ENCODE measurements at regions not wholly inside any gene's neighbourhood (a gene's known extent, or its start where the extent isn't known, plus 50 kb on each side); places are given as distances from the start of the nearest gene placed in this dataset.

DNA sequence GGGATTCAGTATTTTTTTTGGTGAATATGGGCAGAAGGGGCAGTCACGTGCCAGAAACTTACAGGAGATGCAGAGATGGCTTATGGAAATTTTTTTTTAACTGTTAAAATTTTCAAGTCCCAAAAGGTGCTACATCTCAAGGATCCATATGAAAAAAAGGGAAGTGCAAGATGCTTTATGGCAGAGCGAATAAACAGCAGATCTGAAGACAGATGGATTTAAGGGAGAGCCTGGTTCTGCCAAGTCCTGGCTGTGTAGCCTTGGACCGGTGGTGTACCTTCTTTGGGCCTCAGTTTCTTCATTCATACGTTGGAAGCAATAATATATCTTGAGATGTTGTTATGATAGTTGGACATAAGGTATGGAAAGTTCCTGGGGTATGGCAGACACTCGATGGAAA is 91.5 kb upstream of the ARRDC4 start:
- intact Hi-C loops (cut with DNase I; ENCODE audit: low total_unique reads): no loop called here
- H3K27me3 ChIP-seq: peaks cover 0 to 5% of the 10 kb centered on the region in 2 donors
- H3K4me1 ChIP-seq: no peaks in the 10 kb centered on the region
- H3K9me3 ChIP-seq: no peaks in the 10 kb centered on the region
- no peak overlapping the region for H3K4me3 ChIP-seq
- DNase-seq (ENCODE audit: low spot score in 2 of 2): no peak
- no peaks in the 10 kb centered on the region for H3K36me3 ChIP-seq
- TF ChIP-seq POLR2A (IDR thresholded peaks at IDR 0.05) (no peak), POLR2AphosphoS5 (IDR thresholded peaks at IDR 0.05) (no peak)
- TF ChIP-seq, protein P1, sequence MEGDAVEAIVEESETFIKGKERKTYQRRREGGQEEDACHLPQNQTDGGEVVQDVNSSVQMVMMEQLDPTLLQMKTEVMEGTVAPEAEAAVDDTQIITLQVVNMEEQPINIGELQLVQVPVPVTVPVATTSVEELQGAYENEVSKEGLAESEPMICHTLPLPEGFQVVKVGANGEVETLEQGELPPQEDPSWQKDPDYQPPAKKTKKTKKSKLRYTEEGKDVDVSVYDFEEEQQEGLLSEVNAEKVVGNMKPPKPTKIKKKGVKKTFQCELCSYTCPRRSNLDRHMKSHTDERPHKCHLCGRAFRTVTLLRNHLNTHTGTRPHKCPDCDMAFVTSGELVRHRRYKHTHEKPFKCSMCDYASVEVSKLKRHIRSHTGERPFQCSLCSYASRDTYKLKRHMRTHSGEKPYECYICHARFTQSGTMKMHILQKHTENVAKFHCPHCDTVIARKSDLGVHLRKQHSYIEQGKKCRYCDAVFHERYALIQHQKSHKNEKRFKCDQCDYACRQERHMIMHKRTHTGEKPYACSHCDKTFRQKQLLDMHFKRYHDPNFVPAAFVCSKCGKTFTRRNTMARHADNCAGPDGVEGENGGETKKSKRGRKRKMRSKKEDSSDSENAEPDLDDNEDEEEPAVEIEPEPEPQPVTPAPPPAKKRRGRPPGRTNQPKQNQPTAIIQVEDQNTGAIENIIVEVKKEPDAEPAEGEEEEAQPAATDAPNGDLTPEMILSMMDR (IDR thresholded peaks at IDR 0.05): no peak
- no peak overlapping the region for H3K27ac ChIP-seq

DNA sequence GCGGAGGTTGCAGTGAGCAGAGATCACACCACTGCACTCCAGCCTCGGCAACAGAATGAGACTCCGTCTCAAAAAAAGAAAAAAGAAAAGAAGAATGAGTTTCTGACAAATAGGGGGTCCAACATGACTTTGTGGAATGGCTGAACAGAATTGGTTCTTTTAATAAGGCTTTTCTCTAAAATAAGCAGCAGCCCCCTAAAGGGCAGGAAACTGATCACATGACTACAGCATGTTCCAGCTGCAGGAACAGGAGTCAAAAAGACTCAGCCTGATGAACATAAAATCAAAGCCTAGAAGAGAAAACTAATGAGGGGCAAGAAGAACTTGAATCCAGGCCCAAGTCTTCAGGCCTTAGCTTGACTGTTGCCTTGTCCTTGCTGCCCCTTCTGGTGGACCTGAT is 89.7 kb upstream of the ARRDC4 start:
- Histone ChIP-seq H3K9me3 (no peaks in the 10 kb centered on the region), H3K4me3 (no peak overlapping the region), H3K36me3 (no peaks in the 10 kb centered on the region), H3K27ac (no peak overlapping the region), H3K27me3 (no peaks in the 10 kb centered on the region), H3K4me1 (no peaks in the 10 kb centered on the region)
- TF ChIP-seq, protein P1 (IDR thresholded peaks at IDR 0.05): no peak
- TF ChIP-seq POLR2AphosphoS5 (IDR thresholded peaks at IDR 0.05) (no peak), POLR2A (IDR thresholded peaks at IDR 0.05) (no peak)
- no peak for DNase-seq (ENCODE audit: low spot score in 2 of 2)
- intact Hi-C loops (cut with DNase I; ENCODE audit: low total_unique reads): no loop called here

DNA sequence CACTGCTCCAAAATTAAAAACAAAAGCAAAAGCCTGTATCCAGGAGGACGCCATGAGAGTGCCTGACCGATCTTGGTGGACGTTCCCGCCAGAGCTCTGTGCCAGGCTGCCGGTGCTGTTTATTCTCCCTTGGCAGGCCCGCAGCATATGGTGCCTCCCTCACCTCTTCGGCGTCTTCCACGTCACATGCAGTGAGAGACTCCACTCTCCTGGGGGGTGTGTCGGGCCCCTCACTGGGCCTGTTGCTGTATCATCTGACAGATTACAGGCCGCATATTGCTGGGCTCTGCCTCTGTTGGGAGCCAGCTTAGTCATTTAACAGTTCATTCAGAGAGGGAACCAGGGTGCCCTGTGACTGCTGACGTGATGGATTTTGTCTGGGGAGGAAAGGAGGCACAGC is 86.4 kb upstream of the ARRDC4 start:
- Histone ChIP-seq H3K27ac (no peak overlapping the region), H3K4me3 (no peak overlapping the region), H3K4me1 (no peaks in the 10 kb centered on the region), H3K36me3 (no peaks in the 10 kb centered on the region), H3K27me3 (no peaks in the 10 kb centered on the region), H3K9me3 (no peaks in the 10 kb centered on the region)
- intact Hi-C loops (cut with DNase I; ENCODE audit: low total_unique reads): no loop called here
- TF ChIP-seq, protein P1 (IDR thresholded peaks at IDR 0.05): no peak
- TF ChIP-seq POLR2AphosphoS5 (IDR thresholded peaks at IDR 0.05) (no peak), POLR2A (IDR thresholded peaks at IDR 0.05) (no peak)
- DNase-seq (ENCODE audit: low spot score in 2 of 2): no peak

DNA sequence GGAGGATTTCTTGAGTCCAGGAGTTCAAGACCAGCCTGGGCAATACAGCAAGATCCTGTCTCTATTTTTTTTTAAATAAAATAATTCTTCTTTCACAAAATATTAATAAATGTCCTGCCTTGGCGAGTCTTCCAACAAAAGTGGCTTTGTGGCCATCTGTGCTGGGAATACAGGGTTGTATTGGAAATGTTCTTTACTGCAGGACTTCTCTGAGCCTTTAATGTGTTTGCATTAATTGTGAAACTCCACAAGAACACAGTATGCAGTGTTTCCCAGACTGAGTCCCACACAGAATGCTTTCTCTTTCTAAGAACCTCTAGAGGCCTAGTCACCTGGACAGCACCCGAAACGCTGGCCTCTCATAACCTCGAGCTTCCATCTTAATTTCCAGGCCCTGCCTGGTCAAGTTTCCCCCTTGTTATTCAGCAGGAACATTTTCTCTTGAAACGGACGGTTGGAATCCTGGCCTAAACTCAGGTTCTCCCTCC is 85.4 kb upstream of the ARRDC4 start:
- Histone ChIP-seq H3K36me3 (no peaks in the 10 kb centered on the region), H3K27ac (no peak overlapping the region), H3K4me1 (no peaks in the 10 kb centered on the region), H3K9me3 (no peaks in the 10 kb centered on the region), H3K27me3 (no peaks in the 10 kb centered on the region), H3K4me3 (no peak overlapping the region)
- TF ChIP-seq POLR2AphosphoS5 (IDR thresholded peaks at IDR 0.05): no peak
- TF ChIP-seq, protein P1 (IDR thresholded peaks at IDR 0.05): no peak
- TF ChIP-seq POLR2A (IDR thresholded peaks at IDR 0.05): no peak
- no peak for DNase-seq (ENCODE audit: low spot score in 2 of 2)
- intact Hi-C loops (cut with DNase I; ENCODE audit: low total_unique reads): no loop called here

DNA sequence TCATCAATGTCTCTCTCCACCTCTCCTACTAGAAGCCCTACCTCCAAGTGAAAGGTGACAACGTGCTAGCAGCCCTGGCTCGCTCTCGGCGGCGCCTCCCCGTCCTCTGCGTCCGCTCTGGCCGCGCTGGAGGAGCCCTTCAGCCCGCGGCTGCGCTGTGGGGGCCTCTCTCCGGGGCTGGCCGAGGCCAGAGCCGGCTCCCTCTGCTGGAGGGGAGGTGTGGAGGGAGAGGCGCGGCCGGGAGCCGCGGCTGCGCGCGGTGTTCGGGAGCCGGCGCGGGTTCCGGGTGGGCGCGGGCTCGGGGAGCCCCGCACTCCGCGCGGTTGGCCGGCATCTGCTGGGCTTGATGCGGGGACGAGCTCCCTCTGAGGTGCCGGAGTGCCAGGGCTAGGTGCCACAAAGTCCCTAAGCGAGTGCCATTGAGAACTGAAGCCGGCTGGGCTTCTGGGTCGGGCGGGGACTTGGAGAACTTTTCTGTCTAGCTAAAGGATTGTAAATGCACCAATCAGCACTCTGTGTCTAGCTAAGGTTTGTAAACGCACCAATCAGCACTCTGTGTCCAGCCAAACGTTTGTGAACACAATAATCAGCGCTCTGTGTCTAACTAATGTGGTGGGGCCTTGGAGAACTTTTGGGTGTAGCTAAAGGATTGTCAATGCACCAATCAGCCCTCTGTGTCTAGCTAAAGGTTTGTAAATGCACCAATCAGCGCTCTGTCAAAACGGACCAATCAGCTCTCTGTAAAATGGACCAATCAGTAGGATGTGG is 84.8 kb upstream of the ARRDC4 start:
- no peak overlapping the region for H3K27ac ChIP-seq
- H3K4me1 ChIP-seq: no peaks in the 10 kb centered on the region
- no peak for DNase-seq (ENCODE audit: low spot score in 2 of 2)
- no peaks in the 10 kb centered on the region for H3K27me3 ChIP-seq
- intact Hi-C loops (cut with DNase I; ENCODE audit: low total_unique reads): no loop called here
- H3K4me3 ChIP-seq: no peak overlapping the region
- no peak for TF ChIP-seq POLR2A (IDR thresholded peaks at IDR 0.05)
- no peak for TF ChIP-seq POLR2AphosphoS5 (IDR thresholded peaks at IDR 0.05)
- TF ChIP-seq, protein P1 (IDR thresholded peaks at IDR 0.05): no peak
- H3K36me3 ChIP-seq: no peaks in the 10 kb centered on the region
- no peaks in the 10 kb centered on the region for H3K9me3 ChIP-seq

Measured in breast epithelium (tissue), 4 donors.